ENCODE measurements at regions not wholly inside any gene's neighbourhood (a gene's known extent, or its start where the extent isn't known, plus 50 kb on each side); places are given as distances from the start of the nearest gene placed in this dataset.

- intact Hi-C loops (cut with micrococcal nuclease) (no loop called here), dilution Hi-C loops (cut with MboI; ENCODE audit: extremely low pct_ligation_motif_present, low sequenced_read_pairs) (no loop called here)
- FAIRE-seq = no peak
- Histone ChIP-seq H2AFZ (ENCODE audit: low read depth, low read length) (no peak overlapping the region), H4K20me1 (replicated peaks; ENCODE audit: control insufficient read depth, extremely low read depth, insufficient read depth, low read length) (no peaks in the 10 kb centered on the region), H3K27me3 (ENCODE audit: control insufficient read depth in 2 of 2, insufficient read depth in 2 of 2, low read length in 2 of 2) (no peaks in the 10 kb centered on the region), H3K27ac (ENCODE audit: insufficient read depth, low read depth, low read length) (no peak overlapping the region), H3K4me3 (replicated peaks in 1 of 3; ENCODE audit: insufficient read depth in 1 of 3, low read depth in 1 of 3, low read length in 3 of 3) (no peak overlapping the region), H3K9ac (replicated peaks; ENCODE audit: extremely low read depth, insufficient read depth, low read length) (no peak overlapping the region), H3K79me2 (ENCODE audit: control insufficient read depth, insufficient read depth, low read length) (no peaks in the 10 kb centered on the region), H3K4me1 (ENCODE audit: control insufficient read depth, extremely low read depth, insufficient read depth, low read length) (peaks cover 6% of the 10 kb centered on the region), H3K4me2 (ENCODE audit: insufficient read depth, low read length) (no peak overlapping the region), H3K36me3 (ENCODE audit: control insufficient read depth in 2 of 2, extremely low read depth in 1 of 2, insufficient read depth in 2 of 2, low read length in 2 of 2) (no peaks in the 10 kb centered on the region), H3K9me1 (replicated peaks; ENCODE audit: control insufficient read depth, extremely low read depth, insufficient read depth, low read length) (no peaks in the 10 kb centered on the region), H3K9me3 (replicated peaks; ENCODE audit: control insufficient read depth, insufficient read depth, low read length) (no peaks in the 10 kb centered on the region)
- ChIA-PET POLR2A (no interaction called here), CTCF (interaction anchor here (1.3 kb wide), 1 partner anchor 23 kb away, joined by 4 read pairs; no protein-coding TSS in a partner anchor)
- BruUV-seq (replicated peaks) = no TSS peak
- TF ChIP-seq CTCF (IDR thresholded peaks at IDR 0.05; ENCODE audit: extremely low read depth in 1 of 2, insufficient read depth in 1 of 2, low read depth in 1 of 2, low read length in 2 of 2) = no peak
- TF ChIP-seq, protein P1, sequence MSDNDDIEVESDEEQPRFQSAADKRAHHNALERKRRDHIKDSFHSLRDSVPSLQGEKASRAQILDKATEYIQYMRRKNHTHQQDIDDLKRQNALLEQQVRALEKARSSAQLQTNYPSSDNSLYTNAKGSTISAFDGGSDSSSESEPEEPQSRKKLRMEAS (IDR thresholded peaks at IDR 0.05; ENCODE audit: insufficient read depth, insufficient read length) = no peak
- no peak for TF ChIP-seq JUN (IDR thresholded peaks at IDR 0.05; ENCODE audit: borderline replicate concordance, insufficient read depth, insufficient read length, low read depth)
- no peak for TF ChIP-seq MYC (IDR thresholded peaks at IDR 0.05; ENCODE audit: low read depth, low read length)
- no peak for TF ChIP-seq POLR2A (IDR thresholded peaks at IDR 0.05; ENCODE audit: low read depth, low read length)
- no peak for TF ChIP-seq EZH2 (IDR thresholded peaks at IDR 0.05; ENCODE audit: borderline replicate concordance, low read depth, low read length, severe bottlenecking)
- no peak for TF ChIP-seq FOS (IDR thresholded peaks at IDR 0.05; ENCODE audit: borderline replicate concordance, insufficient read depth, low read length)
- TF ChIP-seq GATA2 (IDR thresholded peaks at IDR 0.05; ENCODE audit: insufficient read depth, insufficient read length, low read depth, low read length) = no peak
- DNase-seq (ENCODE audit: low read depth, low spot score) = no peak
Observed at GRCh38 chr14:89004166-89004565, 179.7 kb downstream of the TTC8 start.

Data from endothelial cell of umbilical vein (primary cell).